H9 (cell line): ENCODE measurements at regions not wholly inside any gene's neighbourhood (a gene's known extent, or its start where the extent isn't known, plus 50 kb on each side); places are given as distances from the start of the nearest gene placed in this dataset.

Experiments
- DNase-seq: peaks from one replicate; pipeline ENCODE4 v3.0.0-alpha.2; 2017
- H2AFZ ChIP-seq: one replicate; pipeline ENCODE4 v1.6.1; 2013; ENCODE audit warnings: mild to moderate bottlenecking, low read length, control low read depth, moderate library complexity
- H2AK5ac ChIP-seq: 2 replicates; pipeline ENCODE4 v1.6.1; 2013; ENCODE audit warnings: low read length, control low read depth, mixed read lengths; ENCODE audit not compliant: insufficient read length
- H2BK120ac ChIP-seq: one replicate; pipeline ENCODE4 v1.6.1; 2013; ENCODE audit warnings: low read depth, mild to moderate bottlenecking, low read length, control low read depth, inconsistent platforms; ENCODE audit not compliant: poor library complexity, severe bottlenecking
- H2BK12ac ChIP-seq: 2 replicates; pipeline ENCODE4 v1.6.1; 2013; ENCODE audit warnings: low read length, control low read depth, mixed read lengths, low read depth; ENCODE audit not compliant: insufficient read length
- H2BK15ac ChIP-seq: 2 replicates; pipeline ENCODE4 v1.6.1; 2013; ENCODE audit warnings: low read depth, low read length, control low read depth
- H2BK20ac ChIP-seq: one replicate; pipeline ENCODE4 v1.6.1; 2013; ENCODE audit warnings: low read depth, mild to moderate bottlenecking, low read length, control low read depth, inconsistent platforms; ENCODE audit not compliant: poor library complexity, severe bottlenecking
- H2BK5ac ChIP-seq: 2 replicates; pipeline ENCODE4 v1.6.1; 2013; ENCODE audit warnings: low read length, control low read depth, mixed read lengths; ENCODE audit not compliant: insufficient read length
- H3K14ac ChIP-seq: 2 replicates; pipeline ENCODE4 v1.6.1; 2013; ENCODE audit warnings: low read length, control low read depth; ENCODE audit not compliant: insufficient read depth
- H3K18ac ChIP-seq: 2 replicates; pipeline ENCODE4 v1.6.1; 2013; ENCODE audit warnings: low read depth, mild to moderate bottlenecking, mixed read lengths, low read length, control low read depth; ENCODE audit not compliant: insufficient read length
- H3K23ac ChIP-seq: 2 replicates; pipeline ENCODE4 v1.6.1; 2013; ENCODE audit warnings: low read length, control low read depth, mixed read lengths, low read depth; ENCODE audit not compliant: insufficient read length
- H3K23me2 ChIP-seq: 2 replicates; pipeline ENCODE4 v1.6.1; 2013; ENCODE audit warnings: low read depth, mild to moderate bottlenecking, mixed read lengths, low read length, control low read depth; ENCODE audit not compliant: insufficient read length, poor library complexity, severe bottlenecking
- H3K27ac ChIP-seq: 2 replicates; pipeline ENCODE4 v1.5.1; 2013; ENCODE audit warnings: low read length, control low read depth, mixed read lengths, low read depth; ENCODE audit not compliant: insufficient read length
- H3K27me3 ChIP-seq: 2 replicates; pipeline ENCODE4 v1.6.1; 2013; ENCODE audit warnings: low read length, control low read depth, inconsistent platforms; ENCODE audit not compliant: insufficient read depth
- H3K4ac ChIP-seq: 2 replicates; pipeline ENCODE4 v1.6.1; 2013; ENCODE audit warnings: low read depth, mild to moderate bottlenecking, control low read depth, inconsistent platforms, low read length, moderate library complexity
- H3K4me1 ChIP-seq: 2 replicates; pipeline ENCODE4 v1.6.1; 2013; ENCODE audit warnings: low read length, control low read depth, inconsistent platforms; ENCODE audit not compliant: insufficient read depth
- H3K4me2 ChIP-seq: 2 replicates; pipeline ENCODE4 v1.6.1; 2013; ENCODE audit warnings: low read length, control low read depth, mixed read lengths; ENCODE audit not compliant: insufficient read length, insufficient read depth
- H3K56ac ChIP-seq: 2 replicates; pipeline ENCODE4 v1.6.1; 2013; ENCODE audit warnings: low read depth, mild to moderate bottlenecking, mixed read lengths, low read length, control low read depth; ENCODE audit not compliant: insufficient read length
- H3K79me1 ChIP-seq: 2 replicates; pipeline ENCODE4 v1.6.1; 2013; ENCODE audit warnings: low read depth, mild to moderate bottlenecking, moderate library complexity, low read length, control low read depth, inconsistent platforms; ENCODE audit not compliant: insufficient read depth, poor library complexity, severe bottlenecking
- H3K79me2 ChIP-seq: 2 replicates; pipeline ENCODE4 v1.6.1; 2013; ENCODE audit warnings: low read length, control low read depth, inconsistent platforms; ENCODE audit not compliant: insufficient read depth
- H3K9ac ChIP-seq: 2 replicates; pipeline ENCODE4 v1.6.1; 2013; ENCODE audit warnings: low read length, control low read depth, mixed read lengths; ENCODE audit not compliant: insufficient read length; ENCODE audit errors: extremely low read depth
- H3K9me3 ChIP-seq: one replicate; pipeline ENCODE4 v1.6.1; 2013; ENCODE audit warnings: low read depth, low read length, inconsistent platforms; ENCODE audit not compliant: control insufficient read depth
- H3T11ph ChIP-seq: one replicate; pipeline ENCODE4 v1.6.1; 2013; ENCODE audit warnings: mild to moderate bottlenecking, low read length, control low read depth, inconsistent platforms
- H4K20me1 ChIP-seq: one replicate; pipeline ENCODE4 v1.6.1; 2013; ENCODE audit not compliant: control insufficient read depth, insufficient read length, insufficient read depth
- H4K5ac ChIP-seq: 2 replicates; pipeline ENCODE4 v1.6.1; 2013; ENCODE audit warnings: low read depth, mild to moderate bottlenecking, mixed read lengths, low read length, control low read depth; ENCODE audit not compliant: insufficient read length
- H4K8ac ChIP-seq: replicated peaks from 2 replicates; pipeline ENCODE4 v1.6.1; 2013; ENCODE audit warnings: low read length, control low read depth, mixed read lengths, low read depth; ENCODE audit not compliant: insufficient read length
- H4K91ac ChIP-seq: 2 replicates; pipeline ENCODE4 v1.6.1; 2013; ENCODE audit warnings: low read depth, mild to moderate bottlenecking, moderate library complexity, mixed read lengths, low read length, control low read depth; ENCODE audit not compliant: insufficient read length
- H3K27ac Mint-ChIP-seq, 3 experiments: 2 replicates in 2 of 3; 3 replicates in 1 of 3; pipeline ENCODE4 v1.8.0; 2020 to 2021; ENCODE audit warnings: mixed read lengths in 3 of 3, mild to moderate bottlenecking in 1 of 3, moderate library complexity in 1 of 3
- H3K27me3 Mint-ChIP-seq: 2 replicates; pipeline ENCODE4 v1.8.0; 2021; ENCODE audit warnings: low read depth, mild to moderate bottlenecking, moderate library complexity, mixed read lengths
- H3K36me3 Mint-ChIP-seq, 3 experiments: 2 replicates in 2 of 3; 3 replicates in 1 of 3; pipeline ENCODE4 v1.8.0; 2020 to 2021; ENCODE audit warnings: low read depth in 3 of 3, mixed read lengths in 3 of 3; ENCODE audit not compliant: insufficient read depth in 1 of 3
- H3K4me1 Mint-ChIP-seq, 2 experiments: 2 replicates each; pipeline ENCODE4 v1.8.0; 2020; ENCODE audit warnings: mixed read lengths in 2 of 2
- H3K4me3 Mint-ChIP-seq, 2 experiments: 2 replicates in 1 of 2; 3 replicates in 1 of 2; pipeline ENCODE4 v1.8.0; 2020 to 2021; ENCODE audit warnings: mild to moderate bottlenecking in 2 of 2, mixed read lengths in 2 of 2, moderate library complexity in 1 of 2
- H3K9me3 Mint-ChIP-seq, 2 experiments: 2 replicates in 1 of 2; 3 replicates in 1 of 2; pipeline ENCODE4 v1.8.0; 2020; ENCODE audit warnings: mild to moderate bottlenecking in 2 of 2, mixed read lengths in 2 of 2, moderate library complexity in 1 of 2
- WGBS: extraction: QIAGEN DNeasy Blood & Tissue Kit; methylation state at CpG from one replicate; pipeline ENCODE4 v1.1.7; 2013; ENCODE audit warnings: missing lambda C conversion rate, low lambda C conversion rate, mixed read lengths; ENCODE audit not compliant: insufficient read length; ENCODE audit errors: extremely low coverage; 5-methylcytosine and 5-hydroxymethylcytosine counted together
- TF ChIP-seq, protein P1 (sequence below): fragments of 200-600 bp; sonication (generic); conservative IDR thresholded peaks from 3 replicates; pipeline ENCODE4 v1.8.0; 2021; ENCODE audit warnings: antibody characterized with exemption, mild to moderate bottlenecking

- no CpG with 5 or more reads among the region's 4 CpGs for WGBS
- H3K56ac ChIP-seq, result no peak overlapping the region
- no peak overlapping the region for H3K9ac ChIP-seq
- no peaks in the 10 kb centered on the region for H3K9me3 ChIP-seq
- H4K20me1 ChIP-seq, result no peaks in the 10 kb centered on the region
- no peak overlapping the region for H3K27ac Mint-ChIP-seq
- no peaks in the 10 kb centered on the region for H3K79me2 ChIP-seq
- H3K4ac ChIP-seq, result no peak overlapping the region
- peaks cover 4 to 8% of the 10 kb centered on the region in 2 experiments; a peak in 3 of 5 replicates for H3K9me3 Mint-ChIP-seq
- no peak overlapping the region for H2BK120ac ChIP-seq
- H3K18ac ChIP-seq, result no peak overlapping the region
- H3K36me3 Mint-ChIP-seq, result peaks cover 0 to 4% (median 2%) of the 10 kb centered on the region in 3 experiments; a peak in 2 of 7 replicates
- H2BK15ac ChIP-seq, result no peak overlapping the region
- no peak overlapping the region for H2BK12ac ChIP-seq
- H2AK5ac ChIP-seq, result no peak overlapping the region
- H3K4me1 Mint-ChIP-seq, result peaks cover 20 to 21% of the 10 kb centered on the region in 2 experiments
- H4K8ac ChIP-seq, result no peak overlapping the region
- H3K4me3 Mint-ChIP-seq, result no peak overlapping the region
- H3K14ac ChIP-seq, result no peak overlapping the region
- H3K23ac ChIP-seq, result no peak overlapping the region
- H3T11ph ChIP-seq, result no peak overlapping the region
- no peaks in the 10 kb centered on the region for H3K23me2 ChIP-seq
- TF ChIP-seq, protein P1, sequence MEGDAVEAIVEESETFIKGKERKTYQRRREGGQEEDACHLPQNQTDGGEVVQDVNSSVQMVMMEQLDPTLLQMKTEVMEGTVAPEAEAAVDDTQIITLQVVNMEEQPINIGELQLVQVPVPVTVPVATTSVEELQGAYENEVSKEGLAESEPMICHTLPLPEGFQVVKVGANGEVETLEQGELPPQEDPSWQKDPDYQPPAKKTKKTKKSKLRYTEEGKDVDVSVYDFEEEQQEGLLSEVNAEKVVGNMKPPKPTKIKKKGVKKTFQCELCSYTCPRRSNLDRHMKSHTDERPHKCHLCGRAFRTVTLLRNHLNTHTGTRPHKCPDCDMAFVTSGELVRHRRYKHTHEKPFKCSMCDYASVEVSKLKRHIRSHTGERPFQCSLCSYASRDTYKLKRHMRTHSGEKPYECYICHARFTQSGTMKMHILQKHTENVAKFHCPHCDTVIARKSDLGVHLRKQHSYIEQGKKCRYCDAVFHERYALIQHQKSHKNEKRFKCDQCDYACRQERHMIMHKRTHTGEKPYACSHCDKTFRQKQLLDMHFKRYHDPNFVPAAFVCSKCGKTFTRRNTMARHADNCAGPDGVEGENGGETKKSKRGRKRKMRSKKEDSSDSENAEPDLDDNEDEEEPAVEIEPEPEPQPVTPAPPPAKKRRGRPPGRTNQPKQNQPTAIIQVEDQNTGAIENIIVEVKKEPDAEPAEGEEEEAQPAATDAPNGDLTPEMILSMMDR, result no peak
- H3K27me3 ChIP-seq, result no peaks in the 10 kb centered on the region
- no peak for DNase-seq
- H3K27ac ChIP-seq, result no peak overlapping the region
- H2BK5ac ChIP-seq, result no peak overlapping the region
- H3K4me2 ChIP-seq, result no peak overlapping the region
- no peak overlapping the region for H4K5ac ChIP-seq
- H2AFZ ChIP-seq, result no peak overlapping the region
- H4K91ac ChIP-seq, result no peak overlapping the region
- H2BK20ac ChIP-seq, result no peak overlapping the region
- H3K4me1 ChIP-seq, result no peaks in the 10 kb centered on the region
- H3K79me1 ChIP-seq, result no peaks in the 10 kb centered on the region
- H3K27me3 Mint-ChIP-seq, result no peaks in the 10 kb centered on the region
These were observed 407.9 kb upstream of the PKN2 start for GRCh38 chr1:88276163-88276562.
